ENCODE measurements at regions not wholly inside any gene's neighbourhood (a gene's known extent, or its start where the extent isn't known, plus 50 kb on each side); places are given as distances from the start of the nearest gene placed in this dataset.

DNA sequence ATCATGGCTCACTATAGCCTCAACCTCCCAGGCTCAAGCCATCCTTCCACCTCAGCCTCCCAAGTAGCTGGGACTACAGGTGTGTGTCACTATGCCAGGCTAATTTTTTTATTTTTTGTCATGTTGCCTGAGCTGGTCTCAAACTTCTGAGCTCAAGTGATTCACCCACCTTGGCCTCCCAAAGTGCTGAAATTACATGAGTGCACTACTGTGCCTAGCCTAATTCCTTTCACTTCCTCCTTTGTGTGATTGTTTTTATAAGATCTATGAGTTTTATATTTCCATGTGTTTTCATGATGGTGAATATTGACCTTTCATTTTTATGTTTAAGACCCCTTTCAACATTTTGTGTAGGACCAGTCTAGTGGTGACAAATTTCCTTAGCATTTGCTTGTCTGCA lies 55.2 kb upstream of the IL12B start:
- DNase-seq (ENCODE audit: low read depth in 2 of 2), result no peak

DNA sequence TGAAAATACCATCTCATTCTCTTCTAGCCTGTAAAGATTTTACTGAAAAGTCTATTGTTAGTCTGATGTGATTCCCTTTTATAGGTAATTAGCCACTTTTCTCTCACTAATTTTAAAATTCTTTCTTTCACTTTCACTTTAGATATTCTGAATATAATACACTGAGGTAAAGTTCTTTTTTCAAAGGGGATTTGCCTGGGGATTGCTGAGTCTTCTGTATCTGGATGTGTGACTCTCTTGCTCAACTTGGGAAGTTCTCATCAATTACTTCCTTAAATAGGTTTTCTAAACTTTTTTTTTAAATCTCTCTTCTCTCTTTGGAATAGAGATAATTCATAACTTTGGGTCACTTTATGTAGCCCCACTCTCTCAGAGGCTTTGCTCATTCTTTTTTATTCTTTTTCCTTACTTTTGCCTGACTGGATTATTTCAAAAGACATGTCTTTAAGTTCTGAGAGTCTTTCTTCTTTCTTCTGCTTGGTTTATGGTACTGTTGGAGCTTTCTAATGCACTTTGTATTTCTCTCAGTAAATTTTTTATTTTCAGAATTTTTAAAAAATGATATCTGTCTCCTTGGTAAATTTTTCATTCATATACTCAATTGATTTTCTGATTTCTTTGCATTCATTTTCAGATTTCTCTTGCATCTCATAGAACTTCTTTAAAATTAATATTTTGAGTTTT lies 55.9 kb upstream of the IL12B start:
- no peak for DNase-seq (ENCODE audit: low read depth in 2 of 2)

DNA sequence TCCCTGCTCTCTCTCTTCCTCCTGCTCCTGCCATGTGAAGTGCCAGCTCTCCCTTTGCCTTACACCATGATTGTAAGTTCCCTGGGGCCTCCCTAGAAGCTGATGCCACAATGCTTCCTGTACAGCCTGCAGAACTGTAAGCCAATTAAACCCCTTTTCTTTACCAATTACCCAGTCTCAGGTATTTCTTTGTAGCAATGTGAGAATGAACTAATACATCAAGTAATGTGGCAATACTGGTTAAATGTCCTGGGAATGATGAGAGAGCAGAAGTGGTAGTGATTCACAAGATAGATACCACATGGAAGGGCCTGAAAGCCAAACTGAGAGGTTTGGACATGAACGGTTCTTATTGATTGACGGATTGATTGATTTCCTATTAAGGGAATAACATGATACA lies 62.6 kb upstream of the IL12B start:
- DNase-seq (ENCODE audit: low read depth in 2 of 2), result no peak

DNA sequence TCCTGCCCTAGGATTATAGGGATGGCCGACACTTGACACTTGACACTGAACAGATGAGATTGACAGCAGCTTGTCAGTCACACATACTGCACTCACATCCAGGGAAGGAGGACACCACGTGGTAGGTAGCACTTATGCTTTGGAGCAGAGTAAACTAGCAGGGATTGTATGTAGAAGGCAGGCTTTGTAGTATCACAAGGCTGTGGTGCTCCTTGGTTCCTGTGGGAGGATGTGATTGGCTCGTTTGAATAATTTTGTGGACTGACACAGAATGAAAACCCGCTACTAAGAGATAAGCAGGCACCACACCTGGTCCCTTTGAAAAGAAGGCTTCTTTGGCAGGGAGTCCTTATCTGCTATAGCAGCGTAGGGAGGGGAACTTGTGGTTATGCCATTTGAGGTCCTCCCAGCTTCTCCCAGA lies 63.6 kb upstream of the IL12B start:
- no peak for DNase-seq (ENCODE audit: low read depth in 2 of 2)

DNA sequence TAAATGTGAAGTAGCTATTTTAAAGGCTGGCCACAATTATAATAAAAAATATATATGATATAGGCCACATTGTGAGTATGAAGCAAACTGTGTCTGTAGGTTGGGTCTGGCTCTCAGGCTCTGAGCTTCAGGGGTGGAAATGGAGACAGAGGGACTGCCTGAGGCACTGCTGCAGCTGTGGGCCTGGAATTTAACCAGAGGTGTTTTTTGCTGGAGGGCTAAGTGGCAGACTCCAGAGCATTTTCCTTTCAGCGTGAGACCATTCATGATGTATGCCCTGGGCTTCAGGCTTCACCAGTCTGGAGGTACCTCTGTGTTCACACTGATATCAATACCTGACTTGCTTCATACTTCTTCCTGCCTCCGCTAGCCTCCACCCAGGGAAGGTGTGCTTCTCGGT lies 64.9 kb upstream of the IL12B start:
- DNase-seq (ENCODE audit: low read depth in 2 of 2), result no peak

DNA sequence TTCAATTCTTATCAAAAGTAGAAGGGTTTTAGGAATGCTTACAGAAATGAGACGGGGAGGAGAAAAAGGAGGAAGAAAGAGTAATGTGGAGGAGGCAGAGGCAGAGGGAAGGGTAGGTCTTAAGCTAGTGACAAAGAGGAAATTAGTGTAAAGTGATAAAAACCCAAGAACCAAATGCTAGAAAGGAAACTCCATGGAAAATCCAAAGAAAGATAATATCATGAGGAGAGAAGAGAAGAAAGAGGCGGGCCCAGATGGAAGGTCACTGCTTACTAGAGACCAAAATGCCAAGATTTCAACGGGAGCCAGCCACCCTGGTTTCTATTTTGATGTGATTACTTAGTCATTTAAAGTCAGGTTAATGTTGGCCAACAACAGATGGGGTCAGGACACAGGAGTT lies 68.6 kb upstream of the IL12B start:
- DNase-seq (ENCODE audit: low read depth in 2 of 2), result no peak

DNA sequence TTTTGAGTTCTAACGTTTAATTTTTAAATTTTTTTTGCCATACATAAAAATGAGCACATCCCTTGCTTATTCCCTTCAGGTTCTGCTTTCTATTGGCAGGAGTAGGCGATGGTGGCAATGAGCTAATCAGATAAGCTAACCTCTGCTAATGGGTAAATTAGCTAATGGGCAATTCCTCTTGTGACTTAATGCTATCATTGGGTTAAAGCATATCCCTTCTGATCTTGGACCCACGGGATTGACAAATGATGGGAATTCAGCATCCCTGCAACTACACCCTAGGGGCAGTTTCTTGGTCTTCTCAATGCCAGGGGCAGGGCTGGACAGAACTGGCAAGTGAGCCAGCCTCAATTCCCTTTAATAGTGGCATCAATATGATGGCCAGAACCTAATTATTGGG lies 70.2 kb upstream of the IL12B start:
- DNase-seq (ENCODE audit: low read depth in 2 of 2), result no peak

DNA sequence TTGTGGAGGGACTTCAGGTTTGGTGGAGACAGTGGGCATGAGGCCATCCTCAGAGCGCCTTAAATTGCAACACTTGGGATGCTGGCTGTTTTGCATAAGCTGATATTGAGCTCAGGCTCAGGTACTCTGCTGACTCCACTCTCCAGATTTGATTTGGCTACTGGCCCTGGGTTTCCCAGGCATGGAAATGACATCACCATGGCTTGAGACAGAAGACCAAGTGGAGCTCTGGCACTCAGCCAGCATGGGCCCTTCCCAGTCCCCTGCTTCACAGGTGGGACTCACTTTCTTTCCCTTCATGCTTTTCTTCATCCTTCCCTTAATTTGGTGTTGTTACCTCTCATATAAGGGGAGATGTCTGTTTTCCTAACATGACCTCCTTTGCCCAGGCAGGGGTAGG lies 72.0 kb upstream of the IL12B start:
- no peak for DNase-seq (ENCODE audit: low read depth in 2 of 2)

DNA sequence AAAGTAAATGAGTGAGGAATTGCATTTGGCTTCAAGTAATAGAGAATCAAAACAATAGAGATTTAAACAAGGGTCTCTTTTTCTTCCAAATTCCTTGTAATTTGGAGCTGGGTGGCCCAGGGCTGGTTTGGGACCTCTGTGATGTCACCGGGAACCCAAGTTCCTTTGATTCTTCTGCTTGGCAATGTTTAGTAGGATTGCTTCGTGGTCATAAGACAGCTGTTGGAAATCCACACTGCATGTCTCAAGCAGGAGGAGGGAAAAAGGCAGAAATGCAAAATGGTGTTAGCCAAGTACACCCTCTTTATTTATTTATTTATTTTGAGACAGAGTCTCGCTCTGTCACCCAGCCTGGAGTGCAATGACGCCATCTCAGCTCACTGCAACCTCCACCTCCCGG lies 72.6 kb upstream of the IL12B start:
- DNase-seq (ENCODE audit: low read depth in 2 of 2), result no peak

DNA sequence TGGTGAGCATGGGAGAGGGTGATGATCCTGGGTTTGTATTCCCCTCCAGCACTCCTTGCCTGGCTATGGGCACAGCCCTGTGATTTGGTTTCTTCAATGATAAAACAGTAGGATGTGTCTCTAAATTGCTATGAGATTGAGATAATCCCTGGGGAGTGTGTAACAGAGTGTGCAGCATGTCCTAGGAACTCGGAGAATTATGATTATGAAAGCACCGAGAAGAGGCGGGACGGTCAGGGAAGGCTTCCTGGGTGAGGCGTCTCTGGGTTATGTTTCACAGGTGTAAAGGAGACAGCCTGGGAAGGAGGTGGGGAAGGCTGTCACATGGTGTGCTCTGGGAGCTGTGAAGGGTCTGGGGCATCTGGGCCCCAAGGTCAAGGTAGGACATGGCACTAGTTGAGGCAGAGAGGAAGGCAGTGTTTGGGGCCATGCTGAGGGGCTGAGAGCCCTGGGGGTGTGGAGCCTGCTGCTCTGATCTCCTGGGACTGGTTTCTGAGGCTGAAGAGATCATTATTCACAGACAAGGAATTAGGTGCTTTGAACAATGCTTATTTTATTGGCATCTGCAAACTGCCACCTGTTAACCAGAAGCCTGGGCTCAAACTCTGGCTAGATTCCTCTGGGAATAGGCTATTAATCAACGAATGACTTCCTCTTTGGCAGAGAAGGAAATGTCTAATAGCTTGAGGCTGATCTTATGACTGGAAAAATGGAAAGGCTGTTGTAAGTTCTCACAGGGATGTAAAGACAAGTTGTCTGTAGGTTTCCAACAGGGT lies 73.8 kb upstream of the IL12B start:
- DNase-seq (ENCODE audit: low read depth in 2 of 2), result no peak

DNA sequence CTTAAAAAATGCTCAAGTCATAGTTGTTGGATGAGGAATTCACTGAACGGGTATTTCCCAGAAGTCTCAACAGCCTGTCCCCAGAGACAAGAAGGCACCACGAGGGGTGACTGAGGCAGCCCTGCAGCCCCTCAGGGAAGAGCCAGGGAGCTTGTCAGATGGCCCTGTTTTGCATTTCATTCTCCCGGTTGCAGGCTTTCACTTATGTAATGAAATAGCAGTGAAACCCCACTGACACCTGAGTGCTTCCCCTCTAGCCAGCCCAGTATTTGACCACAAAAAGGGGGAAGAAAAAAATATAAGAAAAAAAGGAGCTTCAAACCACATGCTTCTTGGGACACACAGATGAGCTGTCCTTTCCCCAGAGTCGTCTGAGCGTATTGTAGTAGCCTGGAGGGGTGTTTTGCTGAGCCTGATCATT lies 75.3 kb upstream of the IL12B start:
- DNase-seq (ENCODE audit: low read depth in 2 of 2), result no peak

DNA sequence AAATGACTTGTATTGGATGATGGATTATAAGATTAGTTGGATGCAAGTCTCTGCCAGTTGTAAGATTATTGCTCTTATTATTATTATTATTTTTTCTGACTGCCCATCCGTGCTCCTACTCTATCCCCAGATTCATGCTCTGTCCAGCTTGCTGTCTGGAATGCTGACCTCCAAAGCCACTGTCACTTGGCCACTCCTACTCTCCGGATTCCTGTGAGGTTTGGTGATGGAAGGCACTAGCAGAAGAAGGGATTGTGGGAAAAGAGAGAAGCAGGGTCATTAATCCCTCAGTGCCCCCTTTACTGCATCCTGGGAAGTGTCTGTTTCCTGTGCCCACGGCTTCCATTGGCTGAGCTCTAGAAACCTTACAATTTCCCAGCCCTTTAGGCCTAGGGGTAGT lies 76.3 kb upstream of the IL12B start:
- DNase-seq (ENCODE audit: low read depth in 2 of 2), result no peak

DNA sequence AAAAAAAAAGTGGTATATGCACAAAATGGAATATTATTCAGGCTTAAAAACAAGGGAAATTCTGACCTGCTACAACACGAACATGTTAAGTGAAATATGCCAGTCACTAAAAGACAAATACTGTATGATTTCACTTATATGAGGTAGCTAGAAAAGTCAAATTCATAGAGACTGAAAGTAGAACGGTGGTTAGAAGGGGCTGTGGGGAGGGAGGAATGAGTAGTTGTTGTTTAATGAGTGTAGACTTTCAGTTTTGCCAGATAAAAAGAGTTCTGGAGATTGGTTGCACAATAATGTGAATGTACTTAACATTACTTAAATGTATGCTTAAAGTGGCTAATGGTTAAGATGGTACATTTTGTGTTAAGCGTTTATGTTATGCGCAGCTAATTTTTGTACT lies 79.5 kb upstream of the IL12B start:
- peak; percentile 13 to 14 for DNase-seq (ENCODE audit: low read depth in 2 of 2)

DNA sequence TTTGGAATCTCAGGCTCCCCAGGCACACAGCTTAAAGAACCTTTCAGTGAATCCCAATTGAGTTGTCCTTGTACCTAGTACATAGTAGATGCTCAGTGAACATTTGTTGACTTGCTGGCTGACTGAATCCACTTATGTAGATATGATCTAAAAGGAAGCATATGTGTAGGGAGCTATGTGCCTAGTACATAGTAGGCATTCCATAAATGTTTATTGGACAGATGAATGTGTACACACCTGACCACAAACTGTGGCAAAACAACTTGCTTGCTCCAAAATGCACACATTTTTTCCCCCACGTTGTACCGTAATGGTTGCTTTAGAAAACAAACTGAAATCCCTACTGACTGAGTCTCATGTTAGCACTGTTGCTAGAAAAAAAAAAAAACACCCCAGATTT lies 80.2 kb upstream of the IL12B start:
- no peak for DNase-seq (ENCODE audit: low read depth in 2 of 2)

DNA sequence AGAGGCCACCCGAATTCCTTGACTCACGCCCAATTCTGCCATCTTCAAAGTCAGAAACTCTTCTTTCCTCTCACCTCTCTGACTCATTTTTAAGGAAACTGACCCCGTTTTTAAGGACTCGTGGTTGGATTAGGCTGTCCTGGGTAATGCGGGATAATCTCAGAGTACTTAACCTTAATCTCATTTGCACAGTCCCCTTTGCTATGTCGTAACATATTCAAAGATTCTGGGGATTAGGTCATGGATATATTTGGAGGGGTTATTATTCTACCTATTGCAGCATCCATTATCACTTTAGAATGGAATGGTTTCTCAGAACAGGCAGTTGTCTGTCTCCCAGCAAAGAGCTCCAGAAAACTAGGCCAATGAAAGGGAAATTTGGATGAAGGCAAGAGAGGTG lies 80.8 kb upstream of the IL12B start:
- no peak for DNase-seq (ENCODE audit: low read depth in 2 of 2)

DNA sequence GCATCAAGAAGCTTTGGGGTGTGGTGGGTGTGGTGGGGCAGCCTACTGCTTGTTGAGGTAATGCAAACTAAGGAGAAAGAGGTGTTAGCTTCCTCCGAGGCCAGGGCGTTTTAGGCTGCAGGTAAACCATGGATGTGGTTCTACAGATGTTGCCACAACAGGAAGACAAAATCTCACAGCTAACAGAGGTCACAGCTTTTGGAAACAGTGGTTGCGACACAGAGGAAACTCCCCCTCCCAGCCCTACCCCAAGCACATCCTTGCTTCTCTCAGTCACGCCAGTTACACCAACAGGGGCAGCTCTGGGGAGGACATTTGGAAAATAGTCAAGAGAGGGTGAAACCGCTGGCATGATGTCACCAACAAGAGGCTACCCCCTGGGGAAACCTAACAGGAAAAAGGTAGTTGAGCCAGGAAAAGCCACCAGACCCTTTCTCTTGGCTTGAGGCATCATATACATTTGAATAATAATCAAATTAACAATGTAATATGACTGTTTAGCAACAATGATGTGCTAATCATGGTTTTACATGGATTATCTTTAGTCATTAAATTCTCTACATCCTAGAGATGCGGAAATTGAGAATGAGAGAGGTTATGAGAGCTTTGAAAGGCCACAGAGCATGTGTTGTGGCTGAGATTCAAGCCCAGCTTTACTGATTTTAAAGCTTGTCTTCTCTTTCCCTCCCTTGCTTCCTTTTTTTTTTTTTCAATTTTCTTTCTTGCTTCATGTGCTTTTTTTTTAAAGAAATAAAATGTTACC lies 82.2 kb upstream of the IL12B start:
- peak; percentile 34 to 38 for DNase-seq (ENCODE audit: low read depth in 2 of 2)

DNA sequence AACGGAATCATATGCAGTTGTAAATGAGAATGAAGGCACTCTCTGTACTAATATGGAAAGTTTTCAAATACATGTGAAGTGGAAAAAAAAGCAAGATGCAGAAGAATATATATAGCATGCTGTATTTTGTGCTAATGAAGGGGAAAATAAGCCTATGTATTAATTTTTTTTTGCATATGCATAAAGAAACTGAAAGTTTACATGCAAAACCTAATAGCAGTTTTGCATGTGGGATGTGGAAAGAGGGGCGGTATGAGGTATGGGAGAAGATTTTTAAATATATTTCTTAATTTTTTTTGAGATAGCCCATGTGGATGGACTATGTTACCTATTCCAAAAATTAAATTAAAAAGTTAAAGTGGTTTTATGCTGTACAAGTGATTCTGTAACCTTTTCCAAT lies 83.7 kb upstream of the IL12B start:
- DNase-seq (ENCODE audit: low read depth in 2 of 2), result no peak

DNA sequence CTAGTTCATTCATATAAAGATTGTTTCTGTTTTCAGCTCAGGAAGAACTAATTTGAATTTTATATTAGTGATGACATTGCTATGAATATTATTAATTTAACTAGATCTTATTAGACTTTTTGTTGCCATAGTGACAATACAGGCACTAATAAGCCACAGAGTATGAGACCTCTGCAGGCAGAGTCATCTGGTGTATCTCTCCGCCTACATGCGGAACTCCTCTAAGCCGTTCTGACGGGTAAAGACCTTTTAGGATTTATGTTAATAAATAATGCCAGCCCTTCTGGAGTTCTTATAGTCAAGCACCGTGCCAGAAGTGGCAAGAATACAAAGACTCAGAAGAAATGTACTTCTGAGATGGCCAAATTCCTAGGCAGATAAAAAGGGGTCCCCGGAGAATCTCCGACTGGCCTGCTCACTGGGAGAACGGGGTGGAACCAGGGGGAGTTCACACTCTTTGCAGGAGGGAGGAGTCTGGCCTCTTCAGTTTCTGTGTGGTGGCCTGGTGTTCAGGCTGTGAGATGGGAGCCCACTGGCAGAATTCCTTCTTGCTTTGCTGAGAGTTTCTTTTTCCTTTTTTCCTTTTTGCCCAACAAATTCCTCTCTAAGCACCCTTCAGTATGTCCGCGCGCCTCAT lies 85.1 kb upstream of the IL12B start:
- no peak for DNase-seq (ENCODE audit: low read depth in 2 of 2)

DNA sequence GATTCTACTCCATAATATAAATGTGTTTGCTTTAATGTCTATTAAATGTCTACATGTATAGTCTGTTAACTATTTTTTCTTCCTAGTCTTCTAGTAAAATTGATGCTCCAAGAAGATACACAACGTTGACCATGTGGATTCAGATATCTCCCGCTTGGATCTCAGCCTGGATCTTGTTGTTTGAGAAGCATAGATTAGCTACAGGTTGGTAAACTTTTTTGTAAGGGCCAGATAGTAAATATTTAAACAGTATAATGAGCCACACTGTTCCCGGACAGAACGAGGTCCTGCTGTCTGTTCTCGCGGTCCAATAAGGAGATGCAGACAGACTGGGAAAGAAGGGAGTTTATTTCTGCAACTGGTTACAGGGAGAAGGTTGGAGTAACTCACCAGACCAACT lies 86.2 kb upstream of the IL12B start:
- no peak for DNase-seq (ENCODE audit: low read depth in 2 of 2)

DNA sequence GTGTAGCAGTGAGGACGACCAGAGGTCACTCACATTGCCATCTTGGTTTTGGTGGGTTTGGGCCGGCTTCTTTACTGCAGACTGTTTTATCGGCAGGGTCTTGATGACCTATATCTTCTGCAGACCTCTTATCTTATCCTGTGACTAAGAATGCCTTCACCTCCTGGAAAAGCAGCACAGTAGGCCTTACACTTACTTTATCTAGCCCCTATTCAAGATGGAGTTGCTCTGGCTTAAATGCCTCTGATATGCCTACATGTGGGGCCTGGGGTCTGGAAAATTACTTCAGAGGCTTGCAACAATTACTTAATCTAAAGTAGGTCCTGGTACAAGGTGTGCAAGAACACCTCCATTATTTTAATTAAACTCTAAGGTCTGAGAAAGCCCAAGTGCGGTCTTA lies 86.9 kb upstream of the IL12B start:
- DNase-seq (ENCODE audit: low read depth in 2 of 2), result no peak

DNA sequence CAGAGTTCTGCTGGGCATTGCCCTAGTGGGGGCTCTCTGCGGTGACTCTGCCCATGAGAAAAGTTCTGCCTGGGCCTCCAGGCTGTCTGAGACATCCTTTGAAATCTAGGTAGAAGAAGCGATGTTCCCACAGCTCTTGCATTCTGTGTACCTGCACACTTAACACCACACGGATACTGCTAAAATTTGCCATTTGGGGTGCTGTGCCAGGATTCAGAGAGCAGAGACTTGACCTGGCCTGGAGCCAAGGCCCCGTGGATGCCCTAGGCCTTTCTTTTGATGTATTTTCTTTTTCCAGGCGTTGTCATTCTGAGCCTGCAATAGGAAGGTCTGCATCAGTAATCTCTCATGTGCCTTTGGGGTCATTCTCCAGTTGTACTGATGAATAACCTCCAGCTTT lies 89.3 kb upstream of the IL12B start:
- no peak for DNase-seq (ENCODE audit: low read depth in 2 of 2)

DNA sequence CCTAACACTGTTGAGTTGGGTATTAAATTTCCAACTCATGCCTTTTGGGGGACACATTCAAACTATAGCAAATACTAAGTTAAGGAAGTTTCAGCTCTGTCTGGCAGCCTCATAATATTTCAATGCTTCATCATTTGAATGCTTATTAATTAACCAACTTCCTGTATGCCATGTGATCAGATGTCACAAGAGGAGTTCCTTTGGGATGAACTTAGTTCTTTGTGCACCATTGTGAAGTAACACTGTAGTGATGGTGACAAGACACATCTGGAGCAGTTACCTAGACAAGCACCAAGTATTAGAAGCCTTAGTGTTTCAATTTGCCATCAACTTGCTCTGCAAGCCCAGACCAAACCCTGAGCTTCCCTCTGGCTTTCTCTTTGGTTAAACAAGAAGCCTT lies 90.7 kb upstream of the IL12B start:
- DNase-seq (ENCODE audit: low read depth in 2 of 2), result no peak
